ENCODE measurements at regions not wholly inside any gene's neighbourhood (a gene's known extent, or its start where the extent isn't known, plus 50 kb on each side); places are given as distances from the start of the nearest gene placed in this dataset.

- no peak for TF ChIP-seq CTCF (conservative IDR thresholded peaks at IDR 0.05 in 1 of 2, IDR thresholded peaks at IDR 0.05 in 1 of 2; ENCODE audit: extremely low read depth in 1 of 2, insufficient read depth in 1 of 2, low read depth in 1 of 2, low read length in 2 of 2)
- no peak for TF ChIP-seq EZH2 (IDR thresholded peaks at IDR 0.05; ENCODE audit: borderline replicate concordance, low read length)
These were observed 58.1 kb upstream of the POMGNT2 start for GRCh38 chr3:43163895-43164493.

All from mammary epithelial cell (primary cell).